Calu3 (cell line): ENCODE measurements at regions not wholly inside any gene's neighbourhood (a gene's known extent, or its start where the extent isn't known, plus 50 kb on each side); places are given as distances from the start of the nearest gene placed in this dataset.

Experiments
- BruUV-seq: library from RNA; stranded (reverse); fragments of 400-500 nt; replicated peaks from 2 replicates; lab custom pipeline; 2021; lab: Mats Ljungman, UMichigan
- CTCF ChIA-PET: fragments of 300-600 bp; sonication (Branson Sonifier 250); formaldehyde crosslinking; loops from one replicate; lab custom pipeline; 2022; ENCODE audit warnings: antibody characterized with exemption; lab: Charles Lee
- DNase-seq: peaks from one replicate; pipeline ENCODE4 v3.0.0; 2022
- H3K27ac Mint-ChIP-seq: one replicate; pipeline ENCODE4 v1.8.0; 2022; ENCODE audit warnings: mixed read lengths; ENCODE audit not compliant: unreplicated experiment
- H3K27me3 Mint-ChIP-seq: one replicate; pipeline ENCODE4 v1.8.0; 2022; ENCODE audit warnings: mixed read lengths; ENCODE audit not compliant: unreplicated experiment
- H3K36me3 Mint-ChIP-seq: one replicate; pipeline ENCODE4 v1.8.0; 2022; ENCODE audit warnings: mild to moderate bottlenecking, moderate library complexity, mixed read lengths; ENCODE audit not compliant: insufficient read depth, unreplicated experiment
- H3K4me1 Mint-ChIP-seq: one replicate; pipeline ENCODE4 v1.8.0; 2022; ENCODE audit warnings: mild to moderate bottlenecking, low read depth, mixed read lengths; ENCODE audit not compliant: unreplicated experiment
- H3K4me3 Mint-ChIP-seq: one replicate; pipeline ENCODE4 v1.8.0; 2022; ENCODE audit warnings: mild to moderate bottlenecking, low read depth, moderate library complexity, mixed read lengths; ENCODE audit not compliant: unreplicated experiment
- H3K9me3 Mint-ChIP-seq: one replicate; pipeline ENCODE4 v1.8.0; 2022; ENCODE audit warnings: low read depth, mixed read lengths; ENCODE audit not compliant: unreplicated experiment
- CTCF ChIP-seq: fragments of 200-600 bp; IDR thresholded peaks from one replicate; pipeline ENCODE4 v1.8.0; 2022; ENCODE audit warnings: antibody characterized with exemption; ENCODE audit not compliant: unreplicated experiment
- intact Hi-C: fragments of 100-400 bp; cut with micrococcal nuclease; formaldehyde crosslinking; loops from one replicate; pipeline ENCODE4 v1.10.0; 2022; ENCODE audit not compliant: unreplicated experiment

- no peak for DNase-seq
- Mint-ChIP-seq H3K4me1 (peaks cover 45% of the 10 kb centered on the region), H3K9me3 (peaks cover 3% of the 10 kb centered on the region), H3K36me3 (no peaks in the 10 kb centered on the region), H3K27ac (no peak overlapping the region), H3K4me3 (no peak overlapping the region), H3K27me3 (no peaks in the 10 kb centered on the region)
- no peak for TF ChIP-seq CTCF
- no TSS peak for BruUV-seq
- intact Hi-C loops, result no loop called here
- CTCF ChIA-PET, result interaction anchor here (0.6 kb wide), 1 partner anchor 408 kb away, joined by 3 read pairs; no protein-coding TSS in a partner anchor
Observed at GRCh38 chr20:58077282-58077681, 151.2 kb downstream of the ANKRD60 start.

- no peaks in the 10 kb centered on the region for H3K27me3 Mint-ChIP-seq
- intact Hi-C loops, result no loop called here
- DNase-seq, result no peak
- no peaks in the 10 kb centered on the region for H3K36me3 Mint-ChIP-seq
- no TSS peak for BruUV-seq
- peaks cover 39% of the 10 kb centered on the region for H3K4me1 Mint-ChIP-seq
- TF ChIP-seq CTCF, result no peak
- H3K27ac Mint-ChIP-seq, result no peak overlapping the region
- peaks cover 3% of the 10 kb centered on the region for H3K9me3 Mint-ChIP-seq
- H3K4me3 Mint-ChIP-seq, result no peak overlapping the region
- CTCF ChIA-PET, result no interaction called here
Observed at GRCh38 chr20:58076405-58076804, 152.0 kb downstream of the ANKRD60 start.

- CTCF ChIA-PET, result interaction anchor here (0.6 to 1.0 kb wide), 2 partner anchors 9 to 379 kb away, joined by 3 read pairs; no protein-coding TSS in a partner anchor
- H3K27ac Mint-ChIP-seq, result no peak overlapping the region
- H3K9me3 Mint-ChIP-seq, result peaks cover 3% of the 10 kb centered on the region
- no peaks in the 10 kb centered on the region for H3K36me3 Mint-ChIP-seq
- intact Hi-C loops, result no loop called here
- peaks cover 39% of the 10 kb centered on the region for H3K4me1 Mint-ChIP-seq
- no peak for TF ChIP-seq CTCF
- H3K4me3 Mint-ChIP-seq, result no peak overlapping the region
- BruUV-seq, result no TSS peak
- DNase-seq, result no peak
- no peaks in the 10 kb centered on the region for H3K27me3 Mint-ChIP-seq
Observed at GRCh38 chr20:58075586-58076345, 152.7 kb downstream of the ANKRD60 start.

- CTCF ChIA-PET, result interaction anchor here (1.0 kb wide), 2 partner anchors 10 to 28 kb away, joined by 3 read pairs; no protein-coding TSS in a partner anchor
- intact Hi-C loops, result no loop called here
- H3K27me3 Mint-ChIP-seq, result peaks cover 8% of the 10 kb centered on the region
- peaks cover 3% of the 10 kb centered on the region for H3K9me3 Mint-ChIP-seq
- no peaks in the 10 kb centered on the region for H3K36me3 Mint-ChIP-seq
- H3K4me3 Mint-ChIP-seq, result no peak overlapping the region
- H3K4me1 Mint-ChIP-seq, result peaks cover 37% of the 10 kb centered on the region
- TF ChIP-seq CTCF, result no peak
- H3K27ac Mint-ChIP-seq, result no peak overlapping the region
- no peak for DNase-seq
- BruUV-seq, result no TSS peak
Observed at GRCh38 chr20:58073945-58074856, 154.3 kb downstream of the ANKRD60 start.
